NCI-H2227 treated with DMSO at 0.1 percent for 48 hours (cell line): ENCODE measurements at regions not wholly inside any gene's neighbourhood (a gene's known extent, or its start where the extent isn't known, plus 50 kb on each side); places are given as distances from the start of the nearest gene placed in this dataset.
"Not testable (repeated sequence)": the region's sequence is repeated elsewhere in the genome, so short reads cannot be mapped to it uniquely, and the experiment has no call there.

Experiments
- DNase-seq: peaks from one replicate; lab custom pipeline; 2025; lab: John Stamatoyannopoulos, UW

GRCh38 chr9:135277219-135278201 lies 190.0 kb downstream of the OLFM1 start:
- no peak for DNase-seq

DNA sequence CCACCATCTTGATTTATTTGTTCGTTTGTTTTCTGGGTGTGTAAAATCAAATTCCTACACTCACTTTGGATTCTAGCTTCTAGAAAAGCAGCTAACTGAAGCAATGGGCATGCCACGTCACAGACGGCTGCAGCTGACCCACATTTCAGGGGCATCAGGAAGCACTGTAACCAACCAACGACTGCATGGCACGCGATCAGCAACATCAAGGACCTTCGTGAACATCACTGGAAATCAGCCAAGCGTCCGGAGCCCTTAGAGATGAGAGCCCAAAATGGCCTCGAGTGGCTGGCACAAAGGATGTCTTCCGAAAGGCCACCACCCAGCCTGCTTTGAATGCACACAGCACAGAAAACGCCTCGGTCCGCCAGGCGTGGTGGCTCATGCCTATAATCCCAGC lies 191.1 kb downstream of the OLFM1 start:
- DNase-seq: no peak

GRCh38 chr9:135279385-135279784 lies 191.9 kb downstream of the OLFM1 start:
- DNase-seq: no peak

DNA sequence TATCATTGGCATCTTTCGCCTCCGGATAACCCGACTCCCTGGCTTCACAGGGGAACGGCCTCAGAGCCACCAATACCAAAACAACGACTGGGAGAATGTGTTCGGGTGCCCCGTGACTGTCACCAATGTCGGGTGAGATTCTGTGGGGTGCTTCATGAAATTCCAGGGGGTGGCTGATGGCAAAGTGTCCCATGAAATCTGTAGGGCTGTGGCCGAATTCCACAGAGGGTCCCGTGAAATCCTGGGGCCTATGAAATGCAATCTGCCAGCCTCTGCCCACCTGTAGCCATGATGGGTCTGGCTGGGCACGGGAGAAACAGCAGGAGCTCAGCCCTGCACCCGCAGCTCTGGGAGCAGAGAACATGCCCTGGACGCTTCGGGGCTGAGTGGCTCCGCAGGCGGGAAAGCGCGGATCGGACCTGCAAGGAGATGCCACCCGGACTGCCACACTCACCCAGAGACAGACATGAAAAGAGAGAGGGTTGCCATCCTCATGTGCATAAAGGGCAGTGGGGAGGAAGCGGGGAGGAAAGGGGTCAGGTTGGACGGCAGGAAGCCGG lies 192.4 kb downstream of the OLFM1 start:
- DNase-seq: no peak

- no peak for DNase-seq
Observed at GRCh38 chr9:135280666-135281065, 193.2 kb downstream of the OLFM1 start.

DNA sequence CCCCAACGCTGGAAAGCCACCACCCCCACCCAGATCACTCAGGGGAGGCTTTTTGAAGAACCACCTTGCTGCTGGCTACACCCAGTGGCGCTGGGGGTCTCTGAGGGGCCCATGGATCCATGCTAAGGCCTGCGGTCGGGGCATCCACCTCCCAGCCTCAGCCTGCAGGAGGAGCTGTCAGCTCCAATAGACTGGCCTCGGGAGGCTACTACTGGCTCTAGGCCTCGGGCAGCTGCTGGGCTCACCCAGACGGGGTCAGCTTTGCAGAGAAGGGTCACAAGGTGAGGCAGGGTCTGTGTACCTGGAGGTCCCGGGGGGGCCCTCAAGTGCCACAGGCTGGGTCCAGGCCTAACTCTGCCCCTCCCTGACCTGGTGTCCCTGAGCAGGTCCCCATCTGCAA lies 193.7 kb downstream of the OLFM1 start:
- no peak for DNase-seq

DNA sequence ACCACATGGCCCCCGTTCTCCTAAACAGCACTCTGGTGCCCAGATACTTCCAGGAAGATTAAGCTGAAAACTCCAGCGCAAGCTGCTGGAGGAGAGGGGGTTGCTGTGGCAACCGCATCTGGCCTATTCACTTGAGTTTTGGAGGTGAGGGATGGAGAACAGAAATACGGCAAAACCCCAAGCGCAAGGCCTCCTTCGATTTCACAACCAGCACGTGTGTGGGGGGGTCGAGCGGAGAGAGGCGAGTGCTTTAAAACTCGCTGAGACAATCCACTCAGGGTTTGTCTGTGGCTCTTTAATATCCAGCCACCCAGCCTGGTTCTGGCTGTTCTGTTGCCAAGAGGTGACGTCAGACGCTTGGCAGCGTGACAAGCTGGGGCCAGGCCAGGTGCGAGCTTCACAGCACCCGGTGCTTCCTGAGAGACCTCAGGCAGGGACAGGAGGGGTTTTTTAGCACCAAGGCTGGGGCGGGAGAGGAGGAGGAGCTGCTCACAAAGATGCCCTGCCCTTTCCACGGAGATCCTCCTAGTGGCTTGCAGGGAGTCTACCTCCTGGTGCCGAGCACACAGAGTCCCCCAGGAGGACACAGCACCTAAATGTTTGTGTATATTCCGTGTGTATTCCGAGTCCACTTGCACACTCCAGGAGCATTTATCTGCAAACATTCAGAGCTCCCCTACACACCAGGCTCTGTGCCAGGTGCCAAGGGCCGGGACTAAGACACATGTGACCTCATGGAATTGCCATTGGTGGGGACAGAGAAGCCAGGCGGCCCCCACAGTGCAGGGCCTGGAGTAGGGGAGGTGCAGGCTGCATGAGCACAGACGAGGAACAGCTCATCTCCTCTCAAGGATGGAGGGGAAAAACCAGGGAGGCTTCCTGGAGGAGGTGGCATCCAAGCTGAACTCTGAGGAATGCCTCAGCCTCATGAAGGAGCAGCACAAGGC lies 194.6 kb downstream of the OLFM1 start:
- DNase-seq: no peak

- no peak for DNase-seq
Observed at GRCh38 chr9:135282808-135283207, 195.3 kb downstream of the OLFM1 start.

DNA sequence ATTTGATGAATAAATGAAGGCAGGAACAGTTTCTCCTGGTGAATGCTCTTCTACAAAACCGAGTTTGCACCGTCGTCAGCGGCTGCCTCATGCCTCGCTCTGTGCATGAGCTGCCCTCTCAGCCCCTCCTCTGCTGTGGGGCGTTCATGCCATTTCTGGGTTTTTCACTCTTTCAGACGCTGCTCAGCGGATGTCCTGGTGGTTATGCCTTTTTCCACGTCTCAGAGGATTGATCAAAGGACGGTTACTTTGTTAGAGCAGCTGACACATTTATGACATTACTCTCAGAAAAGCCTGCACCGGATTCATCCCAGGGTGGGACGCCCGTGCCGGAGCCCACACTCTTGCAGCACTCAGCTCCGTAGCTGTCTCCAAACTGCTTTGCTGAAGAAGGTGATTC lies 195.9 kb upstream of the PPP1R26 start:
- no peak for DNase-seq

DNA sequence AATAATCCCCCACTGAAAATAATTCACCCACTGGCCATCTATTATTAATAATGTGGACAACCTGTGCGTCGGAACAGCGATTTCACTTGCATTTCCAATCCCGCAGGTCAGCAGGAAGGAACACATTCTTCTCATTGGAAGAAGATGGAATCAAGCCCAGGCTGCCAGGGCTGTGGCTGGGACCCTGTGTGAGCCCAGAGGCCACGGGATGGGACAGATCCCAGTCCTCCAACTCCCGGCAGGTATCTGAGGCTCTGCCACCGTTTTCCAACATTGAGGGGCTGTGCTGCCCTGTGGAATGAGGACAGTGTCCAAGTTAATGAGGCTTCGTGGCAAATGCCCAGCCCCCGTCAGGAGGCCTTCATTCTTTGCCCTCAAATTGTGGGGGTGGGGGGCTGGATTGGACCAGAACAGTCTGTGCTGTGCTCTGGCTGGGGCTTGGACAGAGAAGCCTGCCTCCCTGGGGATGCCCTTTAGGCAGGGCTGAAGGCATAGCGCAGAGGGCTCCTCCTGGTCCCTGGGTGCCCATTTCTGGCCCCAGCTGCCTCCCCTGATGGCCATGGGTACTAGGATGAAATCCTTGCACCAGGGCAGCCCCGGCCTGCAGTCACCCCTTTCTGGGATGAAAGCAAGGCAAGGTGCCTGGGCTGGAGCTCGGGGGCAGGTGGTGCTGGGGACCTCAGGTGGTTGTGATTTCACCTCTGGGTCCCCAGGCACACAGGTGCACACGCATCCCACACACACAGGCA lies 195.0 kb upstream of the PPP1R26 start:
- DNase-seq: no peak

DNA sequence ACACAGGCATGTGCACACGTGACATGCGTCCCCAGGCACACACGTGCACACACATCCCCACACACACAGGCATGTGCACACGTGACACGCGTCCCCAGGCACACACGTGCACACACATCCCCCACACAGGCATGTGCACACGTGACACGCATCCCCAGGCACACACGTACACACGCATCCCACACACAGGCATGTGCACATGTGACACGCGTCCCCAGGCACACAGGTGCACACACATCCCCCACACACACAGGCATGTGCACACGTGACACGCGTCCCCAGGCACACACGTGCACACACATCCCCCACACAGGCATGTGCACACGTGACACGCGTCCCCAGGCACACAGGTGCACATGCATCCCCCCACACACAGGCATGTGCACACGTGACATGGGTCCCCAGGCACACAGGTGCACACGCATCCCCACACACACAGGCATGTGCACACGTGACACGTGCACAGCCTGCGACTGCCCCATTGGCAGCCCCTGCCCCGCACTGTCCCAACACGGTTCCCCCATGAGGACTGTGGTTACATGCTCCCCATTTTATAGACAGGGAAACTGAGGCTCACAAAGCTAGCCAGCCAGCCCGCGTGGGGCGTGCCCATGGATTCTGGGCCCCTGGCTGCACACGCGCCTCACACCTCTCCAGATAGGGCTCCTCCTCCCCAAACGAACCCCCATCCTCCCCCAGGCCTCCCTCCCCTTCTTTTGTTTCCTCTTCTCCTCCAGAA lies 193.2 kb upstream of the PPP1R26 start:
- not testable (repeated sequence) for DNase-seq

GRCh38 chr9:135286961-135287360 lies 192.6 kb upstream of the PPP1R26 start:
- no peak for DNase-seq

GRCh38 chr9:135287627-135288026 lies 192.0 kb upstream of the PPP1R26 start:
- DNase-seq: no peak

GRCh38 chr9:135288054-135288453 lies 191.5 kb upstream of the PPP1R26 start:
- no peak for DNase-seq

- no peak for DNase-seq
Observed at GRCh38 chr9:135289081-135289491, 190.5 kb upstream of the PPP1R26 start.

- no peak for DNase-seq
Observed at GRCh38 chr9:135290086-135290485, 189.5 kb upstream of the PPP1R26 start.

GRCh38 chr9:135290566-135290965 lies 189.0 kb upstream of the PPP1R26 start:
- no peak for DNase-seq

- no peak for DNase-seq
Observed at GRCh38 chr9:135291165-135291564, 188.4 kb upstream of the PPP1R26 start.

- DNase-seq: no peak
Observed at GRCh38 chr9:135294836-135295235, 184.7 kb upstream of the PPP1R26 start.

GRCh38 chr9:135295551-135296300 lies 183.9 kb upstream of the PPP1R26 start:
- no peak for DNase-seq
